ENCODE measurements at regions not wholly inside any gene's neighbourhood (a gene's known extent, or its start where the extent isn't known, plus 50 kb on each side); places are given as distances from the start of the nearest gene placed in this dataset.
A peak's percentile ranks its signal among the peaks of the same experiment; 100 is the strongest.

- no peak for DNase-seq (ENCODE audit: low spot score)
- Histone ChIP-seq H3K9me3 (ENCODE audit: severe bottlenecking) (peaks cover 3% of the 10 kb centered on the region), H3K27me3 (ENCODE audit: insufficient read depth, poor library complexity, severe bottlenecking) (no peaks in the 10 kb centered on the region), H3K27ac (ENCODE audit: poor library complexity, severe bottlenecking) (no peak overlapping the region), H3K36me3 (ENCODE audit: low read depth) (0 out of 2 replicates have a peak, but pooled peaks cover 3% of the 10 kb centered on the region), H3K4me1 (ENCODE audit: insufficient read depth, poor library complexity, severe bottlenecking) (peaks cover 57% of the 10 kb centered on the region), H3K4me3 (ENCODE audit: severe bottlenecking) (no peak overlapping the region)
- peak; percentile 14 for TF ChIP-seq CTCF (IDR thresholded peaks at IDR 0.05; ENCODE audit: poor library complexity, severe bottlenecking)
- no peak for ATAC-seq (ENCODE audit: low read depth)
These were observed 553.1 kb downstream of the EFNB2 start for GRCh38 chr13:105982219-105982930.

- Histone ChIP-seq H3K27me3 (ENCODE audit: insufficient read depth, poor library complexity, severe bottlenecking) (no peaks in the 10 kb centered on the region), H3K4me1 (ENCODE audit: insufficient read depth, poor library complexity, severe bottlenecking) (peaks cover 40% of the 10 kb centered on the region), H3K4me3 (ENCODE audit: severe bottlenecking) (no peak overlapping the region), H3K9me3 (ENCODE audit: severe bottlenecking) (no peaks in the 10 kb centered on the region), H3K36me3 (ENCODE audit: low read depth) (no peaks in the 10 kb centered on the region), H3K27ac (ENCODE audit: poor library complexity, severe bottlenecking) (peak overlapping the region; percentile 88)
- ATAC-seq (ENCODE audit: low read depth) = peak; percentile 87
- TF ChIP-seq CTCF (IDR thresholded peaks at IDR 0.05; ENCODE audit: poor library complexity, severe bottlenecking) = no peak
- no peak for DNase-seq (ENCODE audit: low spot score)
These were observed 556.1 kb downstream of the EFNB2 start for GRCh38 chr13:105979131-105980011.

DNA sequence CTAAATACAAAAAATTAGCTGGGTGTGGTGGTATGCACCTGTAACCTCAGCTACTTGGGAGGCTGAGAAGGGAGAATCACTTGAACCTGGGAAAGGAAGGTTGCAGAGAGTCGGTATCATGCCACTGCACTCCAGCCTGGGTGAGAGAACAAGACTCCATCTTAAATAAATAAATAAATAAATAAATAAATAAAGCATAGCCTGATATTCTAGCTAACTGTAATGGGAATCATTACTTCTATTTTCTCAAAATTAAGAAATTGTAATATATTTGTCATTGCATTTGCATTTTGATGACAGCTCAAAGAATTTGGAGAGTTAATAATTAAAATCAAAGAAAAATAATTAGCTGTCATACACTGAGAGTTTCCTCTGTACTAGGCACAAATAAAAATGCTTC is 561.1 kb downstream of the EFNB2 start:
- no peak overlapping the region for H3K27ac ChIP-seq (ENCODE audit: poor library complexity, severe bottlenecking)
- ATAC-seq (ENCODE audit: low read depth) (no peak), DNase-seq (ENCODE audit: low spot score) (no peak)
- no peaks in the 10 kb centered on the region for H3K36me3 ChIP-seq (ENCODE audit: low read depth)
- H3K4me3 ChIP-seq (ENCODE audit: severe bottlenecking) = no peak overlapping the region
- TF ChIP-seq CTCF (IDR thresholded peaks at IDR 0.05; ENCODE audit: poor library complexity, severe bottlenecking) = no peak
- no peaks in the 10 kb centered on the region for H3K9me3 ChIP-seq (ENCODE audit: severe bottlenecking)
- H3K27me3 ChIP-seq (ENCODE audit: insufficient read depth, poor library complexity, severe bottlenecking) = no peaks in the 10 kb centered on the region
- H3K4me1 ChIP-seq (ENCODE audit: insufficient read depth, poor library complexity, severe bottlenecking) = peaks cover 44% of the 10 kb centered on the region

DNA sequence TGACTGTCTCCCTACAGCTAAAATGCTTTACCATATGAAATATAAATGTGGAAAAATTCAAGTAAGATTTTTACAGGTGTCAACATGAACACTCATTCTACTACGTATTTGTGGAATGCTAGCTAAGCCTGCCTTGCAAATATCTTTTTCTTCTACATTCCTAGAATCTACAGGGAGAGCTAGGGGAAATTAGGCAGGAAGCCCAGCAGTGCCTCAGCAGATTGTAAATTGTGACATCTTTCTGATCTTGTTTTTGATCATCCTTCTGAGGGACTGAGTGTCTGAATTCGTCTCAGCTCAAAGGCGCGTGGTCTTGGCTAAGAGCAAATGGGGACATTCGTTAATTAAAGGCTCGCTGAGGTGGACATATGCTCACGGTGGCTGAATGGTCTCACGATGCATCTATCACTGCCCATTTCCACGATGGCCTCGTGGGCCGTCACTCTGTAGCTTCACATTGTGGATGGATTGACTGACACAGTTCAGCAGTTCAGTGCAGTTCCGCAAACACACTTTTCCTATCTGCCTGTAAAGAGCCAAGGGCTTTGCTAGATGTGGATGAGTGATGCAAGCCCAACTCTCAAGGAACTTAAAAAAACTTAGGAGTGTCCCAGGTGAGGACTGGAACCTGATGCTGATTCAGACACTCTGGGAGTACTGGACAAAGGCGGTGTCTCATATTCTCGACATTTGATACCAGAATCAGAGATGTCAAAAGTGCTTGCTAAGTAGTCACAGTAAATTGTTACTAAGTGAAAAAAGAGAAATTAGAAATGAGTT is 562.5 kb downstream of the EFNB2 start:
- ATAC-seq (ENCODE audit: low read depth) (peak; percentile 57), DNase-seq (ENCODE audit: low spot score) (no peak)
- Histone ChIP-seq H3K9me3 (ENCODE audit: severe bottlenecking) (no peaks in the 10 kb centered on the region), H3K36me3 (ENCODE audit: low read depth) (no peaks in the 10 kb centered on the region), H3K27me3 (ENCODE audit: insufficient read depth, poor library complexity, severe bottlenecking) (no peaks in the 10 kb centered on the region), H3K27ac (ENCODE audit: poor library complexity, severe bottlenecking) (peak overlapping the region; percentile 44), H3K4me3 (ENCODE audit: severe bottlenecking) (no peak overlapping the region), H3K4me1 (ENCODE audit: insufficient read depth, poor library complexity, severe bottlenecking) (peaks cover 38% of the 10 kb centered on the region)
- TF ChIP-seq CTCF (IDR thresholded peaks at IDR 0.05; ENCODE audit: poor library complexity, severe bottlenecking) = no peak

Data from RWPE2 (cell line).